LoVo (cell line): ENCODE measurements at regions not wholly inside any gene's neighbourhood (a gene's known extent, or its start where the extent isn't known, plus 50 kb on each side); places are given as distances from the start of the nearest gene placed in this dataset.
"Not testable (repeated sequence)": the region's sequence is repeated elsewhere in the genome, so short reads cannot be mapped to it uniquely, and the experiment has no call there.

Experiments used
- DNase-seq: peaks from one replicate; pipeline ENCODE4 v3.0.0-alpha.2; 2016; ENCODE audit warnings: low spot score

DNA sequence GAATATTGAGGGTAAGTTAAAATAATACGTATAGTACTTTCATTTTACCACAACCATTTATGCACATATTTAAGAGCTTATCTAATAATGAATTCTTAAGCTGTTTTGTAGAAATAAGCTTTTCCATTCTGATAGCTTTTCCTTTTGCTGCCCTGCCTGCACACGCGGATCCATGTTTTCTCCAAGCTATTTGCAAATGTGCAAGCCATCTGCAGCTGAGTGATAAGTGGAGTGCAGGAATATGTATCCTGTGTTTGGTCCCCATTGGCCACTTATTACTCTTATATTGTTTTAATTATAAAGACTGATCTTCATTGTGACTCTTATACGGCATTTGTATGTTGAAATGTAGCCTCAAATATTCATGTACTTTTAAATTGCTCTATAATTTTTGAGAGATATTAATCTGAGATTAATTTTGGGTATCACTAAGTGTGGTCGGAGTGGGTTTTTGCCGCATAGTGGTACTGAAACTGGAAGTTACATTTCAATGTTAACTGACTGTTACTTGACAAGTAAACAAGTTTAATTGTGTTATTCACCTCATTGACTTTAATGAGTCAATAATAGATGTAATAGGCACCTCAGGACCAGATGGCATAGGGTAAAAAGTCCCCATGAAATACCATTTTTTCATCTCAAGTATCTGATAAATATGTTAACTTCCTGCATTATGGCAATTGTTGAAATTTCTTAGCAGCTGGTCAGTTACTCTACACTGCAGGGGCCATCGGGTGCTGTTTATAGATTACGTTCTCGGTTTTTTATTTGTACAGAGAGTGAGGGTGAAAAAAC, 1567.4 kb downstream of the EFNB2 start:
- DNase-seq: no peak

DNA sequence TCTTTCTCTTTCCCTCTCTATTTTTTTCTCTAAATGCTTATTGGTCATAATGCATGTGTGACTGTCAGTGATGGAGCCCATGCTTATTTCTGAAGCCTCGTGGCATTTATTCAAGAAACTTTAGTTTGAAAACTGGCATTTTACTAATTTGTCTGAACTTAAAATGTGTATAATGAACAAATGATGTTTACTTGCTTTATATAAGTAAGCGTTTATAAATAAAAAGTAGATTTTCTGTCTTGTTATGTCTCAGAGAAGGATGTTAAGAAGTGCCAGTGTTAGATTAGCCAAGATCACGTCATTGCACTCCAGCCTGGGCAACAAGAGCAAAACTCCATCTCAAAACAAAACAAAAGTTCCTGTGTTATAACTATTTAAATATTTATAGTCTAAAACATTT, 1568.1 kb downstream of the EFNB2 start:
- no peak for DNase-seq

DNA sequence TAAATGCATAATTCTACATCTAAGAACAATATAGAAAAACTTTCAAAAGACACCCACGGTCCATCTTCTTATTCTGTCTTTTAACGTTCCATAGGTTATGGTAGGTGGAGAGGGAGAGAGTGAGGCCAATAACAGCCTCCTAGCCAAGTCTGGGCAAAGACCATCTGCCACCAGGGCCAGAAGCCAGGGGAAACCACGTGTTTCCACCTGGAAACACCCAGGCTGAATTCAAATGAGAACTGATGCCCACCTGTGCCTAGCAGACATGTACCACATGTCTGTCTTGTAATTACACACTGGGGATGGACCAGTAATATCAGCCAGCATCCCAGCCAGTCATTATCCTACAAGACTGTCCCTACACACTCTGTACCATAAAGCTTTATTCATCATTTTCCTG, 1573.1 kb downstream of the EFNB2 start:
- no peak for DNase-seq

DNA sequence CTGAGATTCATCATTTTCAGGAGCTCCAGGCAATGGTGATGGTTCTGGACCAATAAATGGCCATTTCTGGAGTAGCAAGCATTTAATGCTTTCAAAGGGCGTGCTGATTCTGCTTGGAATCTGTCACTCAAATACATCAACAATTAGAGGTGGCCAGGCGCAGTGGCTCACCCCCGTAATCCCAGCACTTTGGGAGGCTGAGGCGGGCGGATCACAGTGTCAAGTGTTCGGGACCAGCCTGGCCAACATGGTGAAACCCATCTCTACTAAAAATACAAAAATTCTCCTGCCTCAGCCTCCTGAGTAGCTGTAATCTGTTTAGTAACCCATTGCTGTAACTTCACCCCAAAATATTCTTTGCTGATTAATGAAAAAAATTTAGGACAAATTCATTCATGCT, 1574.2 kb downstream of the EFNB2 start:
- no peak for DNase-seq

- no peak for DNase-seq
These were observed 1581.3 kb downstream of the EFNB2 start for GRCh38 chr13:104954210-104954609.

GRCh38 chr13:104953588-104953987, 1581.9 kb downstream of the EFNB2 start:
- DNase-seq: no peak

DNA sequence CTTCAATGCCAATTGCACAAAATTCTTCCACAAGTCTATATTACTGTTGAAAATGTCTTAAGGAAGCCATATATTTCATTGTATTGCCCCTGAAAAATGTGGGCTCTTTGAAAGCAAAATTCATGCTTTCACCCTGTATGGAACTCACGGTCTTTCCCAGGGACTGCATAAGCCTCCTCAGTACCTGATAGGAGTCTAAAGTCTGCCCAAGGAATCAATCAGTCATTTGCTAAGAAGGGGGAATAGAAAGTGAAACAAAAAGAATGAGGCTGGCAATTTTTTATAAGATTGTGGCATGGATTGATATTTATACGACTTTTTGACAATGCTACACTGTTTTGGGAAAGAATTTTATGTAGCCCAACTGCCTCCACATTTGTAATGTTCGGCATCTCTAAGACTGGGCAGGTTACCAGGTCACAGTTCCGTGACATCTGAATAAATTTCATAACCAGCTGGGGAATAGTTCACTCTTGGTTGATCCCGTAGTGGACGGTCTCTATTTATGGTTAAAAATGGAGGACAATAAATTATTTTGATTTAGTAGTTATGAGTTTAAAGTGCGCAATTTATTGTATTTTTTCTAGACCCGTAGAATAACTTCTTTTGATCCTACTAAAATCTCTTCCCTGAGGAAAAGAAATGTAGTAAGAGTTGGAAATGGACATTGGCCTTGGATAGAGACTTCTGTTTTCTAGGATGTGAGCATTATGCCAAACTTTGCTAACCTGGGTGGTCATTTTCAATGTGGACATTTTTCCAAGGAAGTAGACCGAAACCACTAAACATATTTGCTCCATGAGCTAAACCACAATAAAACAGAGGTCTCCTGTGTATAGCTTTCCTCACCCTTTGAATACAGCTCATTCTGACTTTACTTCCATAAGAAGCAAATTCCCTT, 1585.4 kb downstream of the EFNB2 start:
- no peak for DNase-seq

- no peak for DNase-seq
These were observed 1591.3 kb downstream of the EFNB2 start for GRCh38 chr13:104944176-104944575.

DNA sequence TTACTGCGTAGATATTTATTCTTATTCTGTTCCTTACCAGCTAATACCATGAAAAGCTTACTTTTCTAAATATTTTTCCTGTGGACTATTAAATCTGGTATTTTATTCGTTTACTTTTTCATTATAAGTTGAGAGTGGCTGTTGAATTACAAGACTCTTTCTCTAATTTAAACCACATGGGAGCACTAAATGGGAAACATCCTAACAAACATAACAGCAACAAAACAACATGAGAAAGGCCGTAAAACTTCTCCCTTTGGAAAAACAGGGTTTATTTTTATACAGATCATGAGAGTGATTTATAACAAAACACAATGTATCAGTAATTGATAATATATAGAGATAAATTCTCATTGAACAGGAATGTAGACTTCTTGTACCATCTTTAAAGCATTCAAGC, 1592.1 kb downstream of the EFNB2 start:
- no peak for DNase-seq

- no peak for DNase-seq
These were observed 1597.6 kb downstream of the EFNB2 start for GRCh38 chr13:104937881-104938280.

DNA sequence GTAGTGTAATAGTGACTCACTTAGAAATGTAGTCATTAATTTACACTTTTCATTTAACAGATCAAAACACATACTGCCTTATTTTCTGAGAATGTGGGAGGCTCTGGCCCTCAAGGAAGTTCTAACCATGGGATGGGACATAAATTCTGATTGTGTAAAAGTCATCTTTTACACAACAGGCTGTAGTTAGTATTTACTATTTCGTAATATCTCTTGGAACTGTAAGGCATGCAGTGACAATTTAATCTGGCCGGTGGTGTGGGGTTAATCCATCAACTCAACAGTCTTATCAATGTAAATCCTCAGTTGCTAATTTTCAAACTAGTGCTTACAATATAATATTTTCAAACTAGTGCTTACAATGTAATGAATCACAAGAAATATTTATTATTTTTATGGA, 1599.2 kb downstream of the EFNB2 start:
- DNase-seq: no peak

- not testable (repeated sequence) for DNase-seq
These were observed 1614.9 kb downstream of the EFNB2 start for GRCh38 chr13:104920513-104920912.

- no peak for DNase-seq
These were observed 1615.4 kb downstream of the EFNB2 start for GRCh38 chr13:104920091-104920490.

- DNase-seq: no peak
These were observed 1635.2 kb downstream of the EFNB2 start for GRCh38 chr13:104900191-104900817.

- no peak for DNase-seq
These were observed 1637.0 kb downstream of the EFNB2 start for GRCh38 chr13:104898484-104898883.

GRCh38 chr13:104895521-104895920, 1639.9 kb downstream of the EFNB2 start:
- DNase-seq: no peak

- no peak for DNase-seq
These were observed 1660.3 kb downstream of the EFNB2 start for GRCh38 chr13:104875038-104875754.

- no peak for DNase-seq
These were observed 1663.3 kb downstream of the EFNB2 start for GRCh38 chr13:104872153-104872552.

- DNase-seq: no peak
These were observed 1664.0 kb downstream of the EFNB2 start for GRCh38 chr13:104871456-104871855.

GRCh38 chr13:104869501-104869900, 1666.0 kb downstream of the EFNB2 start:
- no peak for DNase-seq

DNA sequence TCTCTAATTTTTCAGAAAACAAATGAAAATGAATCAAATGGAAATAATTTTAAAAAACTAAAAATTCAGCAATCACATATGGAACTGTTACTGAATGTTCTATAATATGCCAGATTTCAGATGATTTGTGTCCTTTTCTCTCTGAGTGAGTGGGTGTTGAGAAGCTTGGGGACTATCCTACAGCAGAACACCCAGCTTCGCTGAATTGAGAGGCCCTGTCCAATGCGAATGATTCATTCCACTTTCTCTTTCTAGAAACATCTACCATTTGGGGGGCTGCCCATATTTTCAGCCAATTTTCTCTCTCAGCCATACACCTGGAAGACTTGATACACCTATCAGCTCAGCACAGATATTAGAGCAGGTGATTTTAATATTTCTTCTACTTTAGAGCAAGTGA, 1666.7 kb downstream of the EFNB2 start:
- DNase-seq: no peak

GRCh38 chr13:104855581-104855980, 1679.9 kb downstream of the EFNB2 start:
- no peak for DNase-seq
